WTC11 (cell line): ENCODE measurements at regions not wholly inside any gene's neighbourhood (a gene's known extent, or its start where the extent isn't known, plus 50 kb on each side); places are given as distances from the start of the nearest gene placed in this dataset.

ENCODE experiments used
- ATAC-seq: fragments of 200-7000 bp; cut with Tn5 transposase; 2 replicates; pipeline ENCODE4 v1.10.0; 2021; ENCODE audit warnings: mild to moderate bottlenecking, moderate library complexity
- CTCF ChIA-PET: fragments of 300-600 bp; sonication (Branson Sonifier 250); formaldehyde crosslinking; loops from one replicate; lab custom pipeline; 2021; ENCODE audit warnings: antibody characterized with exemption; lab: Charles Lee
- POLR2A ChIA-PET: fragments of 350-600 bp; sonication (Branson Sonifier 250); formaldehyde crosslinking; loops from one replicate; lab custom pipeline; 2021; ENCODE audit warnings: antibody characterized with exemption; lab: Charles Lee
- DNase-seq: peaks from one replicate; pipeline ENCODE4 v3.0.0; 2021; ENCODE audit warnings: low spot score
- H3K27ac Mint-ChIP-seq: 2 replicates; pipeline ENCODE4 v1.8.0; 2021; ENCODE audit warnings: mixed read lengths
- H3K27me3 Mint-ChIP-seq: 2 replicates; pipeline ENCODE4 v1.8.0; 2021; ENCODE audit warnings: low read depth, mild to moderate bottlenecking, moderate library complexity, mixed read lengths
- H3K36me3 Mint-ChIP-seq: 2 replicates; pipeline ENCODE4 v1.8.0; 2021; ENCODE audit warnings: mixed read lengths
- H3K4me1 Mint-ChIP-seq: 2 replicates; pipeline ENCODE4 v1.8.0; 2022; ENCODE audit warnings: mixed read lengths
- H3K4me3 Mint-ChIP-seq: 2 replicates; pipeline ENCODE4 v1.8.0; 2021; ENCODE audit warnings: mild to moderate bottlenecking, moderate library complexity, mixed read lengths
- H3K9me3 Mint-ChIP-seq: 2 replicates; pipeline ENCODE4 v1.8.0; 2021; ENCODE audit warnings: mixed read lengths
- AFF4 ChIP-seq: sonication (generic); formaldehyde crosslinking; IDR thresholded peaks from 2 replicates; pipeline ENCODE4 v1.8.1; 2023; ENCODE audit warnings: mild to moderate bottlenecking, missing genetic modification reagents, borderline replicate concordance
- ARID4B ChIP-seq: sonication (generic); formaldehyde crosslinking; IDR thresholded peaks from 2 replicates; pipeline ENCODE4 v1.8.0; 2023; ENCODE audit warnings: missing genetic modification reagents, mild to moderate bottlenecking, borderline replicate concordance
- ATF1 ChIP-seq: sonication (generic); formaldehyde crosslinking; IDR thresholded peaks from 2 replicates; pipeline ENCODE4 v1.8.1; 2023; ENCODE audit warnings: mild to moderate bottlenecking, moderate library complexity, missing genetic modification reagents
- ATF6 ChIP-seq: sonication (generic); formaldehyde crosslinking; IDR thresholded peaks from 2 replicates; pipeline ENCODE4 v1.8.1; 2023; ENCODE audit warnings: mild to moderate bottlenecking, missing genetic modification reagents
- CDX4 ChIP-seq: fragments of 250-450 bp; sonication (Bioruptor Pico); IDR thresholded peaks from 2 replicates; pipeline ENCODE4 v1.9.0; 2021; ENCODE audit warnings: moderate library complexity, mild to moderate bottlenecking, inconsistent platforms, borderline replicate concordance
- CTCF ChIP-seq: fragments of 200-600 bp; IDR thresholded peaks from 2 replicates; pipeline ENCODE4 v1.8.0; 2022; ENCODE audit warnings: antibody characterized with exemption
- FOXP4 ChIP-seq: sonication (generic); formaldehyde crosslinking; IDR thresholded peaks from 2 replicates; pipeline ENCODE4 v1.8.0; 2022; ENCODE audit warnings: mild to moderate bottlenecking, missing genetic modification reagents
- MLX ChIP-seq: sonication (generic); formaldehyde crosslinking; IDR thresholded peaks from 2 replicates; pipeline ENCODE4 v1.8.1; 2023; ENCODE audit warnings: mild to moderate bottlenecking, missing genetic modification reagents, moderate library complexity
- SMAD3 ChIP-seq: sonication (generic); formaldehyde crosslinking; IDR thresholded peaks from 2 replicates; pipeline ENCODE4 v1.8.0; 2022; ENCODE audit warnings: missing genetic modification reagents, mild to moderate bottlenecking, borderline replicate concordance
- ZNF121 ChIP-seq: sonication (generic); formaldehyde crosslinking; IDR thresholded peaks from 2 replicates; pipeline ENCODE4 v1.8.0; 2023; ENCODE audit warnings: missing genetic modification reagents
- ZNF317 ChIP-seq: sonication (generic); formaldehyde crosslinking; IDR thresholded peaks from 2 replicates; pipeline ENCODE4 v1.8.1; 2023; ENCODE audit warnings: low read depth, mild to moderate bottlenecking, moderate library complexity, missing genetic modification reagents, borderline replicate concordance

GRCh38 chr2:60379684-60380083, 173.8 kb downstream of the BCL11A start (continued):
- TF ChIP-seq CTCF = no peak

GRCh38 chr2:60379216-60379615, 174.2 kb downstream of the BCL11A start:
- Mint-ChIP-seq H3K27me3 (no peaks in the 10 kb centered on the region; the same call in 1 of the 2 replicates), H3K4me1 (peaks cover 33% of the 10 kb centered on the region), H3K36me3 (no peaks in the 10 kb centered on the region), H3K9me3 (no peaks in the 10 kb centered on the region), H3K4me3 (no peak overlapping the region), H3K27ac (no peak overlapping the region)
- ChIA-PET CTCF (no interaction called here), POLR2A (interaction anchor here (0.5 kb wide), 1 partner anchor 30 kb away, joined by 3 read pairs; no protein-coding TSS in a partner anchor)
- TF ChIP-seq CDX4 (CRISPR knock-in tag) = no peak
- TF ChIP-seq ZNF317 (CRISPR knock-in tag) = no peak
- TF ChIP-seq FOXP4 (CRISPR knock-in tag) = no peak
- TF ChIP-seq MLX (CRISPR knock-in tag) = no peak
- no peak for TF ChIP-seq ATF1 (CRISPR knock-in tag)
- TF ChIP-seq ARID4B = no peak
- TF ChIP-seq ATF6 (CRISPR knock-in tag) = no peak
- DNase-seq = no peak
- ATAC-seq = no peak

GRCh38 chr2:60377825-60378224, 175.6 kb downstream of the BCL11A start:
- Mint-ChIP-seq H3K4me1 (peaks cover 21% of the 10 kb centered on the region), H3K9me3 (no peaks in the 10 kb centered on the region), H3K36me3 (no peaks in the 10 kb centered on the region), H3K4me3 (no peak overlapping the region), H3K27me3 (no peaks in the 10 kb centered on the region; the same call in 1 of the 2 replicates), H3K27ac (no peak overlapping the region)
- CTCF ChIA-PET = no interaction called here
- DNase-seq = no peak
- no peak for ATAC-seq
- POLR2A ChIA-PET = no interaction called here
- TF ChIP-seq FOXP4 (CRISPR knock-in tag) (no peak), AFF4 (no peak), SMAD3 (CRISPR knock-in tag) (no peak), ZNF121 (CRISPR knock-in tag) (no peak)
